ENCODE measurements at regions not wholly inside any gene's neighbourhood (a gene's known extent, or its start where the extent isn't known, plus 50 kb on each side); places are given as distances from the start of the nearest gene placed in this dataset.
"Not testable (repeated sequence)": the region's sequence is repeated elsewhere in the genome, so short reads cannot be mapped to it uniquely, and the experiment has no call there.

DNA sequence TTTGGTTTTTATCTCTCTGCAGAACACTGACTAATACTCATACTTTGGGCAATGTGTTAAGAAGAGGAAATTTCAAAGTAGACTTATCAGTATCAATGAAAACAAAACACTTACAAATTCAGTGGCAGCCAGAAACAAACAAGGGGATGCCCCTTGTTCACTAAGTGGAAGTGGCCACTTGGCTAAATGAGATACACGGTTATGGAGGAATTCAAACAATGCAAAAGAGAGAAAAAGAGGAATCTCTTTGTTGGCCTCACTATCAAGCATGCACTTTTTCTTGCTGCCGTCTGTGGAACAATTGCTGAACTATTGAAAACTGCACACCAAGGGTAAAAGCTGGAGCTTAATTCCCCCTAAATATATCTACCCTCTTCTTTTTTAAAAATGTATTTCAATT, 2044.9 kb upstream of the CDH6 start:
- Histone ChIP-seq H3K27me3 (ENCODE audit: insufficient read depth, low read length) (no peaks in the 10 kb centered on the region), H3K27ac (ENCODE audit: low read depth, low read length) (no peak overlapping the region), H3K4me1 (ENCODE audit: insufficient read depth, low read length) (no peaks in the 10 kb centered on the region), H3K4me3 (ENCODE audit: low read length in 2 of 2) (no peak overlapping the region), H3K36me3 (ENCODE audit: insufficient read depth, low read length) (no peaks in the 10 kb centered on the region), H3K9me3 (ENCODE audit: control insufficient read depth in 1 of 2, low read length in 2 of 2) (no peaks in the 10 kb centered on the region)
- Mint-ChIP-seq H3K27me3 (no peaks in the 10 kb centered on the region), H3K36me3 (no peaks in the 10 kb centered on the region), H3K27ac (no peak overlapping the region), H3K9me3 (peaks cover 0 to 17% (median 9%) of the 10 kb centered on the region in 8 donors), H3K4me3 (no peak overlapping the region), H3K4me1 (no peaks in the 10 kb centered on the region)
- intact Hi-C loops (cut with micrococcal nuclease) = no loop called here
- ChIA-PET CTCF (ENCODE audit: partially characterized antibody) (no interaction called here), POLR2A (ENCODE audit: partially characterized antibody) (no interaction called here)
- DNase-seq = no peak

DNA sequence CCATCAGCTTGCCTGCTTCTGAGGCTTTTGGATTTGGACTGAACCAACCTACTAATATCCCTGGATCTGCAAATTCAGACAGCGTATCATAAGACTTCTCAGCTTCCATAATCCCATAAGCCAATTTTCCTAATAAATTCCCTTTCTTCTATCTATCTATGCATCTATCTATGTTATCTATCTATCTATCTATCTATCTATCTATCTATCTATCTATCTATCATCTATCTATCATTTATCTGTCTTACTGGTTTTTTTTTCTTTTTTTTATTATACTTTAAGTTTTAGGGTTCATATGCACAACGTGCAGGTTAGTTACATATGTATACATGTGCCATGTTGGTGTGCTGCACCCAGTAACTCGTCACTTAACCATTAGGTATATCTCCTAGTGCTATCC, 2045.4 kb upstream of the CDH6 start:
- H3K4me3 Mint-ChIP-seq = no peak overlapping the region

DNA sequence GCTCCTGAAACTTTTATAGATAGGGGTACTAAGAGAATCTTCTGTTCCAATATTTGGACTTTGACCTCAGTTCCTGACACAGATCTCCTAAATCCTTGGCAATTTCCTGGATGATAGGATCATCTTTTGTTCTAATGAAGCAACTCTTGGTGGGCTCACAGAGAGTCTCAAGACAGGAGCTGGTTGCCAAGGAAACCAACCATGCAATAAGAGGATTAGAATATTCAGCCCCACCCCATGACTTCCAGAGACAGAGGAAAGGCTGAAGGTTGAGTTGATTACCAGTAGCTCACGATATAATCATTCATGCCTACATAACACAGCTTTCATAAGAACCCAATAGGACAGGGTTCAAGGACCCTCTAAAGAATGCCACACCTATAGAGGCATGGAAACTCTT, 2050.2 kb upstream of the CDH6 start:
- DNase-seq = no peak
- Histone ChIP-seq H3K4me1 (ENCODE audit: insufficient read depth, low read length) (no peaks in the 10 kb centered on the region), H3K27ac (ENCODE audit: low read depth, low read length) (no peak overlapping the region), H3K4me3 (ENCODE audit: low read length in 2 of 2) (no peak overlapping the region), H3K9me3 (ENCODE audit: control insufficient read depth in 1 of 2, low read length in 2 of 2) (no peaks in the 10 kb centered on the region), H3K27me3 (ENCODE audit: insufficient read depth, low read length) (no peaks in the 10 kb centered on the region), H3K36me3 (ENCODE audit: insufficient read depth, low read length) (no peaks in the 10 kb centered on the region)
- no peak overlapping the region for H3K27ac Mint-ChIP-seq
- intact Hi-C loops (cut with micrococcal nuclease) = no loop called here
- CTCF ChIA-PET (ENCODE audit: partially characterized antibody) = no interaction called here
- no peaks in the 10 kb centered on the region for H3K27me3 Mint-ChIP-seq
- no peak overlapping the region for H3K4me3 Mint-ChIP-seq
- H3K9me3 Mint-ChIP-seq = peaks cover 0 to 18% (median 3%) of the 10 kb centered on the region in 8 donors
- H3K36me3 Mint-ChIP-seq = no peaks in the 10 kb centered on the region
- POLR2A ChIA-PET (ENCODE audit: partially characterized antibody) = no interaction called here
- no peaks in the 10 kb centered on the region for H3K4me1 Mint-ChIP-seq

More for the DNA sequence above, 2045.4 kb upstream of the CDH6 start:
- intact Hi-C loops (cut with micrococcal nuclease) = no loop called here
- no peaks in the 10 kb centered on the region for H3K27me3 ChIP-seq (ENCODE audit: insufficient read depth, low read length)
- H3K4me1 ChIP-seq (ENCODE audit: insufficient read depth, low read length) = no peaks in the 10 kb centered on the region
- Mint-ChIP-seq H3K27me3 (no peaks in the 10 kb centered on the region), H3K9me3 (peaks cover 0 to 17% (median 10%) of the 10 kb centered on the region in 8 donors), H3K27ac (no peak overlapping the region), H3K4me1 (no peaks in the 10 kb centered on the region), H3K36me3 (no peaks in the 10 kb centered on the region)
- H3K36me3 ChIP-seq (ENCODE audit: insufficient read depth, low read length) = no peaks in the 10 kb centered on the region
- POLR2A ChIA-PET (ENCODE audit: partially characterized antibody) = no interaction called here
- no peaks in the 10 kb centered on the region for H3K9me3 ChIP-seq (ENCODE audit: control insufficient read depth in 1 of 2, low read length in 2 of 2)
- H3K27ac ChIP-seq (ENCODE audit: low read depth, low read length) = no peak overlapping the region
- no peak for DNase-seq
- H3K4me3 ChIP-seq (ENCODE audit: low read length in 2 of 2) = no peak overlapping the region
- CTCF ChIA-PET (ENCODE audit: partially characterized antibody) = no interaction called here

DNA sequence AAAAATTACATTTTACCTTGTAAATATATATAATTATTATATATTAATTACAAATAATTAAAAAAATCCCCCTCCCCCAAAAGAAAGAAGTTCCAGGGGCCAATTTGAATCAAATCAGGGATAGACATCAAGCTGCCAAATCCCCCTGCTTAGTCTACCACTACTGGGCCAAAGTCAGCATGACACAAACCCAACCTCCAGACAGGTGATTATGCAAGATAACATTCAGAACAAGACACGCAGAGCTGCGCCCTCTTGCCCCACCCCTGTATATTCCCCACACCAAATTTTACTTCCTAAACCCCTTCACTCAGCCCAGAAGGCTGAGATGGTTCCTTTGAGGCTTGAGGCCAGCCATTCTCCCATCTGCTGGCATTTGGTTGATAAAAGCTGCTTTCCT, 2059.1 kb upstream of the CDH6 start:
- no peaks in the 10 kb centered on the region for H3K9me3 ChIP-seq (ENCODE audit: control insufficient read depth in 1 of 2, low read length in 2 of 2)
- no peaks in the 10 kb centered on the region for H3K27me3 ChIP-seq (ENCODE audit: insufficient read depth, low read length)
- H3K4me1 ChIP-seq (ENCODE audit: insufficient read depth, low read length) = no peaks in the 10 kb centered on the region
- Mint-ChIP-seq H3K4me1 (no peaks in the 10 kb centered on the region), H3K4me3 (no peak overlapping the region), H3K36me3 (no peaks in the 10 kb centered on the region), H3K9me3 (peaks cover 0 to 23% (median 7%) of the 10 kb centered on the region in 8 donors), H3K27me3 (no peaks in the 10 kb centered on the region), H3K27ac (no peak overlapping the region)
- H3K36me3 ChIP-seq (ENCODE audit: insufficient read depth, low read length) = no peaks in the 10 kb centered on the region
- ChIA-PET CTCF (ENCODE audit: partially characterized antibody) (no interaction called here), POLR2A (ENCODE audit: partially characterized antibody) (no interaction called here)
- no peak overlapping the region for H3K4me3 ChIP-seq (ENCODE audit: low read length in 2 of 2)
- intact Hi-C loops (cut with micrococcal nuclease) = no loop called here
- no peak overlapping the region for H3K27ac ChIP-seq (ENCODE audit: low read depth, low read length)
- no peak for DNase-seq

DNA sequence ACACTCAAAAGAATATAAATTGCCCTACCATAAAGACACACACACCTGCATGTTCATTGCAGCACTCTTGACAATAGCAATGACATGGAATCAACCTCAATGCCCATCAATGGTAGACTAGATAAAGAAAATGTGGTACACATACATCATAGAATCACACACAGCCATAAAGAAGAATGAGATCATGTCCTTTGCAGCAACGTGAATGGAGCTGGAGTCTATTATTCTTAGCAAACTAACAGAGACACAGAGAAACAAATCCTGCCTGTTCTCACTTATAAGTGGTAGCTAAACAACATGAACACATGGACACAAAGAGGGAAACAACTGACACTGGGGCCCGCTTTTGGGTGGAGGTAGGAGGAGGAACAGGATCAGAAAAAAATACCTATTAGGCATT, 2062.2 kb upstream of the CDH6 start:
- Histone ChIP-seq H3K27ac (ENCODE audit: low read depth, low read length) (no peak overlapping the region), H3K4me1 (ENCODE audit: insufficient read depth, low read length) (no peaks in the 10 kb centered on the region), H3K36me3 (ENCODE audit: insufficient read depth, low read length) (no peaks in the 10 kb centered on the region), H3K4me3 (ENCODE audit: low read length in 2 of 2) (no peak overlapping the region), H3K27me3 (ENCODE audit: insufficient read depth, low read length) (no peaks in the 10 kb centered on the region), H3K9me3 (ENCODE audit: control insufficient read depth in 1 of 2, low read length in 2 of 2) (no peaks in the 10 kb centered on the region)
- intact Hi-C loops (cut with micrococcal nuclease) = no loop called here
- POLR2A ChIA-PET (ENCODE audit: partially characterized antibody) = no interaction called here
- Mint-ChIP-seq H3K27ac (no peak overlapping the region), H3K4me3 (no peak overlapping the region), H3K4me1 (no peaks in the 10 kb centered on the region), H3K27me3 (no peaks in the 10 kb centered on the region), H3K36me3 (no peaks in the 10 kb centered on the region), H3K9me3 (peaks cover 0 to 33% (median 9%) of the 10 kb centered on the region in 8 donors)
- CTCF ChIA-PET (ENCODE audit: partially characterized antibody) = no interaction called here
- DNase-seq = no peak

DNA sequence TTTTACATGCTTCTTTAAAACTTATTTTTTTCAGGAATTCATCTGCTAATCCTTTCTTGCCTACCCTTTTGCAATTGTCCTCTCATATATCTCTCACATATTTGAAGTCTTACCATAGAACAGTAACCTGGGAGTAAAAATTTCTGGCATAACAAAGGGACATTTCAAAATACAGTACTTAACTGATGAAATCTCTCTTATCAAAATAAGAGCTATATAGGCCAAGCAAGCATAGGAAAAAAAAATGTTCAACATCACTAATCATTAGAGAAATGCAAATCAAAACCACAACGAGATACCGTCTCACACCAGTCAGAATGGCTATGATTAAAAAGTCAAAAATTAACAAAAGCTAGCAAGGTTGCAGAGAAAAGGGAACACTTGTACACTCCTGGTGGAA, 2062.7 kb upstream of the CDH6 start:
- intact Hi-C loops (cut with micrococcal nuclease) = no loop called here
- H3K27me3 Mint-ChIP-seq = no peaks in the 10 kb centered on the region
- H3K4me3 Mint-ChIP-seq = no peak overlapping the region
- no peak overlapping the region for H3K27ac Mint-ChIP-seq
- ChIA-PET POLR2A (ENCODE audit: partially characterized antibody) (no interaction called here), CTCF (ENCODE audit: partially characterized antibody) (no interaction called here)
- peaks cover 0 to 33% (median 9%) of the 10 kb centered on the region in 8 donors for H3K9me3 Mint-ChIP-seq
- H3K4me3 ChIP-seq (ENCODE audit: low read length in 2 of 2) = no peak overlapping the region
- no peak for DNase-seq
- H3K36me3 ChIP-seq (ENCODE audit: insufficient read depth, low read length) = no peaks in the 10 kb centered on the region
- H3K36me3 Mint-ChIP-seq = no peaks in the 10 kb centered on the region
- no peaks in the 10 kb centered on the region for H3K9me3 ChIP-seq (ENCODE audit: control insufficient read depth in 1 of 2, low read length in 2 of 2)
- no peak overlapping the region for H3K27ac ChIP-seq (ENCODE audit: low read depth, low read length)
- no peaks in the 10 kb centered on the region for H3K27me3 ChIP-seq (ENCODE audit: insufficient read depth, low read length)
- H3K4me1 ChIP-seq (ENCODE audit: insufficient read depth, low read length) = no peaks in the 10 kb centered on the region
- H3K4me1 Mint-ChIP-seq = no peaks in the 10 kb centered on the region

DNA sequence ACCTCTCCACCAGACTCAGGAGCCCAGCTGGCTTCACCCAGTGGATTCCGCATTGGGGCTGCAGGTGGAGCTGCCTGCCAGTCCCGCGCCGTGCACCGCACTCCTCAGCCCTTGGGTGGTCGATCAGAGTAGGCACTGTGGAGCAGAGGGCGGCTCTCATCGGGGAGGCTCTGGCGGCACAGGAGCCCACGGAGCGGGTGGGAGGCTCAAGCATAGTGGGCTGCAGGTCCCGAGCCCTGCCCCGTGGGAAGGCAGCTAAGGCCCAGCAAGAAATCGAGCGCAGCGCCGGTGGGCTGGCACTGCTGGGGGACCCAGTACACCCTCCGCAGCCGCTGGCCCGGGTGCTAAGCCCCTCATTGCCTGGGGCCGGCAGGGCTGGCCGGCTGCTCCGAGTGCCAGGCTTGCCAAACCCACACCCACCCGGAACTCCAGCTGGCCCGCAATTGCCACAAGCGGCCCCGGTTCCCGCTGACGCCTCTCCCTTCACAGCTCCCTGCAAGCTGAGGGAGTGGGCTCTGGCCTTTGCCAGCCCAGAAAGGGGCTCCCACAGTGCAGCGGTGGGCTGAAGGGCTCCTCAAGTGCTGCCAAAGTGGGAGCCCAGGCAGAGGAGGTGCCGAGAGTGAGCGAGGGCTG, 2065.8 kb upstream of the CDH6 start:
- H3K27ac ChIP-seq (ENCODE audit: low read depth, low read length); CTCF ChIA-PET (ENCODE audit: partially characterized antibody); H3K4me1 ChIP-seq (ENCODE audit: insufficient read depth, low read length); DNase-seq; H3K4me1 Mint-ChIP-seq; H3K36me3 ChIP-seq (ENCODE audit: insufficient read depth, low read length); H3K9me3 ChIP-seq (ENCODE audit: control insufficient read depth in 1 of 2, low read length in 2 of 2); H3K27me3 ChIP-seq (ENCODE audit: insufficient read depth, low read length); H3K4me3 Mint-ChIP-seq; H3K27ac Mint-ChIP-seq; POLR2A ChIA-PET (ENCODE audit: partially characterized antibody); H3K36me3 Mint-ChIP-seq; H3K4me3 ChIP-seq (ENCODE audit: low read length in 2 of 2); intact Hi-C loops (cut with micrococcal nuclease); H3K27me3 Mint-ChIP-seq: not testable (repeated sequence)
- H3K9me3 Mint-ChIP-seq = peaks cover 2 to 24% (median 5%) of the 10 kb centered on the region in 8 donors

DNA sequence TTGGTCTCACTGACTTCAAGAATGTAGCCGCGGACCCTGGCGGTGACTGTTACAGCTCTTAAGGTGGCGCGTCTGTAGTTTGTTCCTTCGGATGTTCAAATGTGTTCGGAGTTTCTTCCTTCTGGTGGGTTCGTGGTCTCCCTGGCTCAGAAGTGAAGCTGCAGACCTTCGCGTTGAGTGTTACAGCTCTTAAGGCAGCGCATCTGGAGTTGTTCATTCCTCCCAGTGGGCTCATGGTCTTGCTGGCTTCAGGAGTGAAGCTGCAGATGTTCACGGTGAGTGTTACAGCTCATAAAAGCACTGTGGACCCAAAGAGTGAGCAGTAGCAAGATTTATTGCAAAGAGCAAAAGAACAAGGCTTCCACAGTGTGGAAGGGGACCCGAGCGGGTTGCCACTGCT, 2067.0 kb upstream of the CDH6 start:
- H3K4me3 Mint-ChIP-seq; H3K9me3 ChIP-seq (ENCODE audit: control insufficient read depth in 1 of 2, low read length in 2 of 2); H3K36me3 ChIP-seq (ENCODE audit: insufficient read depth, low read length); H3K27ac Mint-ChIP-seq; H3K4me1 Mint-ChIP-seq; H3K27ac ChIP-seq (ENCODE audit: low read depth, low read length); POLR2A ChIA-PET (ENCODE audit: partially characterized antibody); DNase-seq; H3K4me3 ChIP-seq (ENCODE audit: low read length in 2 of 2); H3K4me1 ChIP-seq (ENCODE audit: insufficient read depth, low read length); CTCF ChIA-PET (ENCODE audit: partially characterized antibody); H3K27me3 Mint-ChIP-seq; H3K36me3 Mint-ChIP-seq; intact Hi-C loops (cut with micrococcal nuclease); H3K27me3 ChIP-seq (ENCODE audit: insufficient read depth, low read length): not testable (repeated sequence)
- peaks cover 2 to 20% (median 7%) of the 10 kb centered on the region in 8 donors for H3K9me3 Mint-ChIP-seq

Measured in CD4-positive, alpha-beta memory T cell (primary cell).